Activated naive CD8-positive, alpha-beta T cell treated with anti-CD3 and anti-CD28 coated beads, Interleukin-2, amount 10 ng/mL, durations not matched to agents 7 days and 5 days (primary cell): ENCODE measurements at regions not wholly inside any gene's neighbourhood (a gene's known extent, or its start where the extent isn't known, plus 50 kb on each side); places are given as distances from the start of the nearest gene placed in this dataset.
"Not testable (repeated sequence)": the region's sequence is repeated elsewhere in the genome, so short reads cannot be mapped to it uniquely, and the experiment has no call there.

Experiments used
- ATAC-seq: fragments of 150-1000 bp; cut with Tn5 transposase; one replicate; pipeline ENCODE4 v1.10.0; 2021; ENCODE audit warnings: low read depth, moderate library complexity
- POLR2A ChIA-PET: fragments of 350-600 bp; sonication (Branson Sonifier 250); formaldehyde crosslinking; loops from one replicate; lab custom pipeline; 2021; ENCODE audit warnings: antibody characterized with exemption; lab: Charles Lee
- DNase-seq: peaks from one replicate; pipeline ENCODE4 v3.0.0; 2021
- H3K27ac Mint-ChIP-seq: one replicate; pipeline ENCODE4 v1.8.0; 2022; ENCODE audit warnings: mild to moderate bottlenecking, mixed read lengths
- H3K27me3 Mint-ChIP-seq: one replicate; pipeline ENCODE4 v1.8.0; 2022; ENCODE audit warnings: mild to moderate bottlenecking, moderate library complexity, mixed read lengths
- H3K36me3 Mint-ChIP-seq: one replicate; pipeline ENCODE4 v1.8.0; 2021; ENCODE audit warnings: mild to moderate bottlenecking, mixed read lengths
- H3K4me1 Mint-ChIP-seq: one replicate; pipeline ENCODE4 v1.8.0; 2021; ENCODE audit warnings: mixed read lengths
- H3K4me3 Mint-ChIP-seq: one replicate; pipeline ENCODE4 v1.8.0; 2022; ENCODE audit warnings: mild to moderate bottlenecking, moderate library complexity, mixed read lengths
- H3K9me3 Mint-ChIP-seq: one replicate; pipeline ENCODE4 v1.8.0; 2021; ENCODE audit warnings: mixed read lengths

- Mint-ChIP-seq H3K27ac (no peak overlapping the region), H3K36me3 (no peaks in the 10 kb centered on the region), H3K27me3 (no peaks in the 10 kb centered on the region), H3K4me3 (no peak overlapping the region), H3K9me3 (no peaks in the 10 kb centered on the region), H3K4me1 (no peaks in the 10 kb centered on the region)
- POLR2A ChIA-PET = no interaction called here
- no peak for ATAC-seq
- no peak for DNase-seq
Observed at GRCh38 chr7:81415181-81415580, 354.7 kb downstream of the HGF start.

GRCh38 chr7:81414411-81414810 is 355.4 kb downstream of the HGF start:
- Mint-ChIP-seq H3K36me3 (no peaks in the 10 kb centered on the region), H3K4me1 (no peaks in the 10 kb centered on the region), H3K27me3 (no peaks in the 10 kb centered on the region), H3K27ac (no peak overlapping the region), H3K9me3 (no peaks in the 10 kb centered on the region), H3K4me3 (no peak overlapping the region)
- POLR2A ChIA-PET = no interaction called here
- DNase-seq (no peak), ATAC-seq (no peak)

DNA sequence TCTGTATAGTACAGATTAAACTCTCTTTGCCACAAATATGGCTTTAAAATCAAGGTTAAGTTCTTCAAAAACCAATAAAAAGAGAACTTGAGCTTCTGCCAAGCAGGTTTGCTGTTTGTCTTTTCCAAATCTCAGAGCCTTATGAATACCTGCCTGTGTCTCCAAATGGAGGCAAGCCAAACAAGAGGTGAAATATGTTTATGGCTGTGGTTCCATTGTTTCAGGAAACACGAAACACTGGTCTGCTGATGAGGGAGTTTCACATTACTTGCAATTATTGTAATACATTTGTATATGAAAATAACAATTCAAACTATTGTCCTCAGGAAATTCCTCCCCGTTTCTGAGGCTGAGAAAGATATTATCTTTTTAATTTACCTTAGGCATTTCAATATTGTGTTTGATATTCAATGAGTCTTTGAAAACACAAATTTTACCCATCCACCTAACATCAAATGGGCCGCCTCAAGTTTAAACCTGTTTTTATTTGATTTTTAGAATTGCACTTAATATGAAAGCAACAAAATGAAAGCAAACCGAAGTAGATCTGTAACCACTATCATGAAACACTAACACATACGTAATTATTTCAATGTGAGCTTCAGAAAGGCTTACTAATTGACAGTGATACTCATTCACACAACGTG is 359.3 kb downstream of the HGF start:
- Mint-ChIP-seq H3K4me3 (no peak overlapping the region), H3K27ac (no peak overlapping the region), H3K36me3 (no peaks in the 10 kb centered on the region), H3K27me3 (no peaks in the 10 kb centered on the region), H3K4me1 (no peaks in the 10 kb centered on the region), H3K9me3 (no peaks in the 10 kb centered on the region)
- DNase-seq = no peak
- POLR2A ChIA-PET = no interaction called here
- no peak for ATAC-seq

GRCh38 chr7:81408728-81409127 is 361.1 kb downstream of the HGF start:
- Mint-ChIP-seq H3K4me1 (no peaks in the 10 kb centered on the region), H3K4me3 (no peak overlapping the region), H3K9me3 (no peaks in the 10 kb centered on the region), H3K27ac (no peak overlapping the region), H3K27me3 (no peaks in the 10 kb centered on the region), H3K36me3 (no peaks in the 10 kb centered on the region)
- ATAC-seq (no peak), DNase-seq (no peak)
- POLR2A ChIA-PET = no interaction called here

DNA sequence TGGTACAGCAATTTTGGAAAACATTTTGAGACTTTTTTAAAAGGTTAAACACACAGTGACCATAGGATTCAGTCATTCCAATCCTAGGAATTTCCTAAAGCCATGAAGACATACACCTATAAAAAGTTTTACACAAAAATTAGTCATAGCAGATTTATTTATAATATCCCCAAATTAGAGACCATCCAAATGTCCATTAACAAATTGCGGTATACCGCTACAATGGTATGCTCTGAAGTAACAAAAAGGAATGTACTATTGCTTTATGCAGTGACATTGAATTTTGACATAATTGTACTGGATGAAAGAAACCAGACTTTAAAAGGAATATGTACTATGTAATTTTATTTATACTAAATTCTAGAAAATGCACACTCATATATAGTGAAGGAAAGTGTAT is 362.8 kb downstream of the HGF start:
- H3K27ac Mint-ChIP-seq = no peak overlapping the region
- ATAC-seq (no peak), DNase-seq (no peak)
- H3K27me3 Mint-ChIP-seq = no peaks in the 10 kb centered on the region
- H3K36me3 Mint-ChIP-seq = no peaks in the 10 kb centered on the region
- no peaks in the 10 kb centered on the region for H3K9me3 Mint-ChIP-seq
- no peak overlapping the region for H3K4me3 Mint-ChIP-seq
- no peaks in the 10 kb centered on the region for H3K4me1 Mint-ChIP-seq
- POLR2A ChIA-PET = no interaction called here

DNA sequence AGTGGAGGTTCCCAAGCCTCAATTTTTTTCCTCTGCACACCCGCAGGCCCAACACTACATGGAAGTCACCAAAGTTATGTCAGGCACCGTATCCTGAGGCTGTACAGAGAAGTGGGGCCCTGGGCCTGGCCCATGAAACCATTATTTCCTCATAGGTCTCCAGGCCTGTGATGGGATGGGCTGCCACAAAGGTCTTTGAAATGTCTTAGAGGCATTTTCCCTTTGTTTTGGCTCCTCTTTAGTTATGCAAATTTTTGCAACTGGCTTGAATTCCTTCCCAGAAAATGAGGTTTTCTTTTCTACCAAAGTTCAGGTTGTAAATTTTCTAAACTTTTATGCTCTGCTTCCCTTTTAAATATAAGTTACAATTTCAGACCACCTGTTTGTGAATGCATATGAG is 365.2 kb downstream of the HGF start:
- POLR2A ChIA-PET = no interaction called here
- H3K36me3 Mint-ChIP-seq = no peaks in the 10 kb centered on the region
- no peak overlapping the region for H3K4me3 Mint-ChIP-seq
- no peak for DNase-seq
- H3K27ac Mint-ChIP-seq = no peak overlapping the region
- no peaks in the 10 kb centered on the region for H3K9me3 Mint-ChIP-seq
- no peaks in the 10 kb centered on the region for H3K4me1 Mint-ChIP-seq
- ATAC-seq = no peak
- no peaks in the 10 kb centered on the region for H3K27me3 Mint-ChIP-seq

- POLR2A ChIA-PET = no interaction called here
- Mint-ChIP-seq H3K27me3 (no peaks in the 10 kb centered on the region), H3K4me1 (no peaks in the 10 kb centered on the region), H3K36me3 (no peaks in the 10 kb centered on the region), H3K4me3 (no peak overlapping the region), H3K27ac (no peak overlapping the region), H3K9me3 (no peaks in the 10 kb centered on the region)
- ATAC-seq (no peak), DNase-seq (no peak)
Observed at GRCh38 chr7:81402227-81402626, 367.6 kb downstream of the HGF start.

DNA sequence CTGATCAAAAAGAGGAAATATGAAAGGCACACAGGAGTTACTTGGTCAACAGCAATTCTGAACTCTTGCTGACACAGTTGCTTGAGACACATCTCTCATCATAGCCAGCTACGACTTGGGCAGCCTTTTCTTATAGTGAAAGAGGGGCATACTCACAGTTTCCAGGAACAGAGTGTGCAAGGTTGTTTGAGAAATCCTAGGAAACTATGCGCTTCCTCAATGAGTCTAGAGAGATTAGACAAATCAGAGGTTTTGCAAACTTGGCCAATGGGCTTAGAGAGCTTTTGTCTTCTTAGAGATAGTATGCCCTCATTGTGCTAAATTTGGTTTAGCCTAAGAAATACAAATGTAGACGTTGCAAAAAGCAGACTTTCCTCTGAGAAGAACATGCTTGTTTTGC is 370.4 kb downstream of the HGF start:
- no peak overlapping the region for H3K4me3 Mint-ChIP-seq
- H3K9me3 Mint-ChIP-seq = no peaks in the 10 kb centered on the region
- no peak overlapping the region for H3K27ac Mint-ChIP-seq
- ATAC-seq (no peak), DNase-seq (no peak)
- no peaks in the 10 kb centered on the region for H3K27me3 Mint-ChIP-seq
- no peaks in the 10 kb centered on the region for H3K36me3 Mint-ChIP-seq
- POLR2A ChIA-PET = no interaction called here
- no peaks in the 10 kb centered on the region for H3K4me1 Mint-ChIP-seq

GRCh38 chr7:81394029-81394428 is 375.8 kb downstream of the HGF start:
- Mint-ChIP-seq H3K4me1 (no peaks in the 10 kb centered on the region), H3K27ac (no peak overlapping the region), H3K27me3 (no peaks in the 10 kb centered on the region), H3K4me3 (no peak overlapping the region), H3K36me3 (no peaks in the 10 kb centered on the region), H3K9me3 (no peaks in the 10 kb centered on the region)
- DNase-seq (no peak), ATAC-seq (no peak)
- POLR2A ChIA-PET = no interaction called here

- Mint-ChIP-seq H3K4me1 (no peaks in the 10 kb centered on the region), H3K36me3 (no peaks in the 10 kb centered on the region), H3K9me3 (no peaks in the 10 kb centered on the region), H3K27me3 (no peaks in the 10 kb centered on the region), H3K27ac (no peak overlapping the region), H3K4me3 (no peak overlapping the region)
- POLR2A ChIA-PET = no interaction called here
- DNase-seq (no peak), ATAC-seq (no peak)
Observed at GRCh38 chr7:81393018-81393417, 376.8 kb downstream of the HGF start.

DNA sequence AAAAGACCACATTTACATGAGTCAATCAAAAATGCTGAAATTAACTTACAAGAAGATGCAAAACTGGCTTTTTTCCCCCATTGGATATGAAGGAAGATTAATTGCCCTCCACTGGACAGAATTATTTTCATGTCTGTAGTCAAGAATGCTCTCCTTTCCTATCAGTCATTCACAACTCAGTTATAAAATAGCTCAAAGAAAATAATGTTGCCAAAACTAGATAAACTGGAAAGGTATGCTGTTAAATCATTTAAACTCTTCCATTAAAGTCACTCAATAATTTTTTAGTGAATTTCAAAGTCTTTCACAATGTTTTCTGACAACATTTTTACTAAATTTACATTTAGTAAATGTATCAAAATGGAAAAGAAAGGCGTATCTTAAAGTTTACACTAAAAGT is 384.5 kb downstream of the HGF start:
- no peaks in the 10 kb centered on the region for H3K27me3 Mint-ChIP-seq
- H3K4me3 Mint-ChIP-seq = no peak overlapping the region
- H3K27ac Mint-ChIP-seq = no peak overlapping the region
- H3K9me3 Mint-ChIP-seq = no peaks in the 10 kb centered on the region
- ATAC-seq (no peak), DNase-seq (no peak)
- no peaks in the 10 kb centered on the region for H3K36me3 Mint-ChIP-seq
- no peaks in the 10 kb centered on the region for H3K4me1 Mint-ChIP-seq
- POLR2A ChIA-PET = no interaction called here

DNA sequence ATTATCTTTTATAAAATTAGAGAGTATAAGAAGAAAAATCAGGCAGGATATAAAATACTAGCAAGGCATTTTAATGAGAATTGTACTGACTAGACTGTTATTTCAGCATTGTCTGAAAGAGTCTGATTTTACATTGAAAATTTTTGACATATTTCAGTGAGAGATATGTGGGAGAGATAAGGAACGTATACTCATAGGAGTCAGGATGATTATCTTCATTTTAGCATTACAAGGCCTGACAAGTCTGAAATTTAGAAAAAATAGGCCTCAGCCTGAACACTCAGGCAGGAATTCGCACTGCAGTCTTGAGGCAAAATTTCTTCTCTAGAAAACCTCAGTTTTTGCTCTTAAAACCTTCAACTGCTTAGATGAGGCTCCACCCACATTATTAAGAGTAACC is 386.0 kb downstream of the HGF start:
- Mint-ChIP-seq H3K9me3 (no peaks in the 10 kb centered on the region), H3K4me1 (no peaks in the 10 kb centered on the region), H3K36me3 (no peaks in the 10 kb centered on the region), H3K27ac (no peak overlapping the region), H3K27me3 (no peaks in the 10 kb centered on the region), H3K4me3 (no peak overlapping the region)
- POLR2A ChIA-PET = no interaction called here
- no peak for ATAC-seq
- no peak for DNase-seq

DNA sequence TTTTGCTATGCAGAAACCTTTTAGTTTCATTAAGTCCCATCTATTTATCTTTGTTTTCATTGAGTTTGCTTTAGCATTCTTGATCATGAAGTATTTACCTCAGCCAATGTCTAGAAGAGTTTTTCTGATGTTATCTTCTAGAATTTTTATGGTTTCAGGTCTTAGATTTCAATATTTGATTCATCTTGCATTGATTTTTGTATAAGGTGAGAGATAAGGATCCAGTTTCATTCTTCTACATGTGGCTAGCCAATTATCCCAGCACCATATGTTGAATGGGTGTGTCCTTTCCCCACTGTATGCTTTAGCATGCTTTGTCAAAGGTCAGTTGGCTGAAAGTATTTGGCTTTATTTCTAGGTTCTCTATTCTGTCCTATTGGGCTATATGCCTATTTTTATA is 395.2 kb downstream of the HGF start:
- DNase-seq, H3K4me1 Mint-ChIP-seq, POLR2A ChIA-PET, H3K4me3 Mint-ChIP-seq, ATAC-seq, H3K9me3 Mint-ChIP-seq, H3K27ac Mint-ChIP-seq, H3K36me3 Mint-ChIP-seq, H3K27me3 Mint-ChIP-seq: not testable (repeated sequence)

- peaks cover 2% of the 10 kb centered on the region for H3K9me3 Mint-ChIP-seq
- POLR2A ChIA-PET = no interaction called here
- no peaks in the 10 kb centered on the region for H3K27me3 Mint-ChIP-seq
- no peaks in the 10 kb centered on the region for H3K36me3 Mint-ChIP-seq
- no peak for ATAC-seq
- no peak overlapping the region for H3K27ac Mint-ChIP-seq
- no peak for DNase-seq
- H3K4me1 Mint-ChIP-seq = no peaks in the 10 kb centered on the region
- no peak overlapping the region for H3K4me3 Mint-ChIP-seq
Observed at GRCh38 chr7:81370822-81371221, 399.0 kb downstream of the HGF start.
